CD8-positive, alpha-beta memory T cell (primary cell): ENCODE measurements at regions not wholly inside any gene's neighbourhood (a gene's known extent, or its start where the extent isn't known, plus 50 kb on each side); places are given as distances from the start of the nearest gene placed in this dataset.

Source experiments
- CTCF ChIA-PET: fragments of 350-600 bp; sonication (Branson Sonifier 250); formaldehyde crosslinking; loops from one replicate; lab custom pipeline; 2021; ENCODE audit warnings: antibody characterized with exemption; lab: Charles Lee
- POLR2A ChIA-PET: fragments of 350-600 bp; sonication (Branson Sonifier 250); formaldehyde crosslinking; loops from one replicate; lab custom pipeline; 2021; ENCODE audit warnings: antibody characterized with exemption; lab: Charles Lee
- DNase-seq, 5 donors: peaks; one replicate each; pipeline versions ENCODE4 v3.0.0 to v3.0.0-alpha.2; 2020 to 2022; ENCODE audit warnings: mixed read lengths in 1 of 5
- H3K27ac ChIP-seq: one replicate; pipeline ENCODE4 v1.7.0; 2013; ENCODE audit warnings: low read depth, mild to moderate bottlenecking, low read length, moderate library complexity
- H3K27me3 ChIP-seq: 2 replicates; pipeline ENCODE4 v1.7.0; 2013; ENCODE audit warnings: low read length, mild to moderate bottlenecking; ENCODE audit not compliant: insufficient read depth, poor library complexity, severe bottlenecking
- H3K36me3 ChIP-seq: 2 replicates; pipeline ENCODE4 v1.7.0; 2013; ENCODE audit warnings: mild to moderate bottlenecking, low read length, moderate library complexity; ENCODE audit not compliant: insufficient read depth
- H3K4me1 ChIP-seq: 2 replicates; pipeline ENCODE4 v1.7.0; 2013; ENCODE audit warnings: mild to moderate bottlenecking, low read length, moderate library complexity; ENCODE audit not compliant: insufficient read depth
- H3K4me3 ChIP-seq: 2 replicates; pipeline ENCODE4 v1.7.0; 2013; ENCODE audit warnings: mild to moderate bottlenecking, low read length
- H3K9me3 ChIP-seq: 2 replicates; pipeline ENCODE4 v1.7.0; 2013; ENCODE audit warnings: mild to moderate bottlenecking, low read length
- H3K27ac Mint-ChIP-seq, 8 donors: one replicate each; pipeline ENCODE4 v1.8.0; 2020 to 2021; ENCODE audit warnings: mixed read lengths in 8 of 8, mild to moderate bottlenecking in 6 of 8, inconsistent platforms in 3 of 8, moderate library complexity in 3 of 8
- H3K27me3 Mint-ChIP-seq, 2 donors: one replicate each; pipeline ENCODE4 v1.8.0; 2020 to 2021; ENCODE audit warnings: mixed read lengths in 2 of 2, mild to moderate bottlenecking in 1 of 2, moderate library complexity in 1 of 2
- H3K36me3 Mint-ChIP-seq, 3 donors: one replicate each; pipeline ENCODE4 v1.8.0; 2020 to 2021; ENCODE audit warnings: mixed read lengths in 3 of 3, inconsistent platforms in 1 of 3, mild to moderate bottlenecking in 1 of 3
- H3K4me1 Mint-ChIP-seq, 3 donors: one replicate each; pipeline ENCODE4 v1.8.0; 2020 to 2021; ENCODE audit warnings: mixed read lengths in 3 of 3, inconsistent platforms in 1 of 3, mild to moderate bottlenecking in 1 of 3
- H3K4me3 Mint-ChIP-seq, 7 donors: one replicate each; pipeline ENCODE4 v1.8.0; 2020 to 2021; ENCODE audit warnings: mixed read lengths in 7 of 7, mild to moderate bottlenecking in 6 of 7, moderate library complexity in 4 of 7, inconsistent platforms in 2 of 7
- H3K9me3 Mint-ChIP-seq, 5 donors: one replicate each; pipeline ENCODE4 v1.8.0; 2020 to 2022; ENCODE audit warnings: mixed read lengths in 5 of 5, mild to moderate bottlenecking in 3 of 5, moderate library complexity in 2 of 5, inconsistent platforms in 1 of 5

- no peaks in the 10 kb centered on the region for H3K27me3 ChIP-seq
- peaks cover 13 to 52% (median 18%) of the 10 kb centered on the region in 3 donors for H3K36me3 Mint-ChIP-seq
- no peaks in the 10 kb centered on the region for H3K27me3 Mint-ChIP-seq
- peak overlapping the region in 5 of 8 donors; percentile 24 to 79 (median 71) for H3K27ac Mint-ChIP-seq
- no peak for DNase-seq
- ChIA-PET POLR2A (no interaction called here), CTCF (interaction anchor here (1.5 to 1.8 kb wide), 2 partner anchors 17 to 26 kb away, joined by 3 to 4 read pairs; no protein-coding TSS in a partner anchor)
- H3K36me3 ChIP-seq = no peaks in the 10 kb centered on the region
- no peak overlapping the region for H3K27ac ChIP-seq
- no peaks in the 10 kb centered on the region for H3K4me1 ChIP-seq
- H3K4me3 ChIP-seq = no peak overlapping the region
- H3K4me3 Mint-ChIP-seq = no peak overlapping the region
- peaks cover 37 to 74% (median 47%) of the 10 kb centered on the region in 3 donors for H3K4me1 Mint-ChIP-seq
- H3K9me3 ChIP-seq = no peaks in the 10 kb centered on the region
- H3K9me3 Mint-ChIP-seq = no peaks in the 10 kb centered on the region
Observed at GRCh38 chr13:73782450-73783449, 351.5 kb downstream of the KLF12 start.

GRCh38 chr13:73781384-73781783 lies 352.8 kb downstream of the KLF12 start:
- Histone ChIP-seq H3K27me3 (no peaks in the 10 kb centered on the region), H3K9me3 (no peaks in the 10 kb centered on the region), H3K4me3 (no peak overlapping the region), H3K27ac (no peak overlapping the region), H3K4me1 (no peaks in the 10 kb centered on the region), H3K36me3 (no peaks in the 10 kb centered on the region)
- peaks cover 19 to 61% (median 26%) of the 10 kb centered on the region in 3 donors for H3K36me3 Mint-ChIP-seq
- no peaks in the 10 kb centered on the region for H3K27me3 Mint-ChIP-seq
- peaks cover 40 to 74% (median 53%) of the 10 kb centered on the region in 3 donors for H3K4me1 Mint-ChIP-seq
- H3K9me3 Mint-ChIP-seq = no peaks in the 10 kb centered on the region
- POLR2A ChIA-PET = interaction anchor here (0.7 kb wide), 1 partner anchor 152 kb away, joined by 3 read pairs; no protein-coding TSS in a partner anchor
- no peak for DNase-seq
- H3K4me3 Mint-ChIP-seq = no peak overlapping the region
- H3K27ac Mint-ChIP-seq = peak overlapping the region in 4 of 8 donors; percentile 7 to 50 (median 26)
- CTCF ChIA-PET = interaction anchor here (1.5 to 1.8 kb wide), 2 partner anchors 15 to 25 kb away, joined by 3 to 4 read pairs; no protein-coding TSS in a partner anchor

- H3K9me3 ChIP-seq = no peaks in the 10 kb centered on the region
- H3K27ac ChIP-seq = no peak overlapping the region
- CTCF ChIA-PET = no interaction called here
- Mint-ChIP-seq H3K27ac (peak overlapping the region in 3 of 8 donors; percentile 18 to 51 (median 38)), H3K4me1 (peaks cover 30 to 66% (median 42%) of the 10 kb centered on the region in 3 donors), H3K27me3 (no peaks in the 10 kb centered on the region), H3K9me3 (no peaks in the 10 kb centered on the region), H3K4me3 (no peak overlapping the region), H3K36me3 (peaks cover 19 to 60% (median 20%) of the 10 kb centered on the region in 3 donors)
- no peaks in the 10 kb centered on the region for H3K4me1 ChIP-seq
- DNase-seq = no peak
- POLR2A ChIA-PET = no interaction called here
- no peaks in the 10 kb centered on the region for H3K27me3 ChIP-seq
- no peaks in the 10 kb centered on the region for H3K36me3 ChIP-seq
- no peak overlapping the region for H3K4me3 ChIP-seq
Observed at GRCh38 chr13:73779881-73780280, 354.3 kb downstream of the KLF12 start.

GRCh38 chr13:73778242-73778864 lies 355.9 kb downstream of the KLF12 start:
- ChIA-PET POLR2A (no interaction called here), CTCF (interaction anchor here (0.8 to 1.7 kb wide), 3 partner anchors 11 to 13 kb away, joined by 3 read pairs; no protein-coding TSS in a partner anchor)

GRCh38 chr13:73777134-73777533 lies 357.1 kb downstream of the KLF12 start:
- ChIA-PET POLR2A (no interaction called here), CTCF (interaction anchor here (1.3 kb wide), 1 partner anchor 9 kb away, joined by 3 read pairs; no protein-coding TSS in a partner anchor)
- Mint-ChIP-seq H3K36me3 (peaks cover 19 to 68% (median 34%) of the 10 kb centered on the region in 3 donors), H3K4me1 (peaks cover 27 to 58% (median 43%) of the 10 kb centered on the region in 3 donors), H3K4me3 (no peak overlapping the region), H3K27me3 (no peaks in the 10 kb centered on the region), H3K27ac (peak overlapping the region in 4 of 8 donors; percentile 13 to 80 (median 29)), H3K9me3 (no peaks in the 10 kb centered on the region)
- no peaks in the 10 kb centered on the region for H3K36me3 ChIP-seq
- H3K27ac ChIP-seq = no peak overlapping the region
- no peak for DNase-seq
- H3K27me3 ChIP-seq = no peaks in the 10 kb centered on the region
- H3K4me3 ChIP-seq = no peak overlapping the region
- H3K9me3 ChIP-seq = no peaks in the 10 kb centered on the region
- peaks cover 6% of the 10 kb centered on the region for H3K4me1 ChIP-seq

More at GRCh38 chr13:73778242-73778864, 355.9 kb downstream of the KLF12 start:
- peaks cover 19 to 63% (median 29%) of the 10 kb centered on the region in 3 donors for H3K36me3 Mint-ChIP-seq
- no peaks in the 10 kb centered on the region for H3K27me3 Mint-ChIP-seq
- no peak overlapping the region for H3K27ac ChIP-seq
- no peaks in the 10 kb centered on the region for H3K36me3 ChIP-seq
- H3K4me1 Mint-ChIP-seq = peaks cover 27 to 58% (median 39%) of the 10 kb centered on the region in 3 donors
- H3K27me3 ChIP-seq = no peaks in the 10 kb centered on the region
- H3K9me3 ChIP-seq = no peaks in the 10 kb centered on the region
- H3K27ac Mint-ChIP-seq = peak overlapping the region in 2 of 8 donors; percentile 27 to 52
- peaks cover 6% of the 10 kb centered on the region for H3K4me1 ChIP-seq
- H3K4me3 ChIP-seq = no peak overlapping the region
- H3K9me3 Mint-ChIP-seq = no peaks in the 10 kb centered on the region
- no peak overlapping the region for H3K4me3 Mint-ChIP-seq
- DNase-seq = no peak

GRCh38 chr13:73776151-73776785 lies 357.9 kb downstream of the KLF12 start:
- H3K9me3 ChIP-seq = no peaks in the 10 kb centered on the region
- no peaks in the 10 kb centered on the region for H3K27me3 ChIP-seq
- H3K4me1 Mint-ChIP-seq = peaks cover 30 to 55% (median 51%) of the 10 kb centered on the region in 3 donors
- peaks cover 6% of the 10 kb centered on the region for H3K4me1 ChIP-seq
- no peaks in the 10 kb centered on the region for H3K36me3 ChIP-seq
- no peak for DNase-seq
- H3K4me3 Mint-ChIP-seq = no peak overlapping the region
- peaks cover 19 to 71% (median 38%) of the 10 kb centered on the region in 3 donors for H3K36me3 Mint-ChIP-seq
- H3K27ac ChIP-seq = no peak overlapping the region
- H3K27me3 Mint-ChIP-seq = no peaks in the 10 kb centered on the region
- ChIA-PET POLR2A (interaction anchor here (0.9 kb wide), 1 partner anchor 17 kb away, joined by 4 read pairs; no protein-coding TSS in a partner anchor), CTCF (interaction anchor here (1.3 kb wide), 1 partner anchor 8 kb away, joined by 3 read pairs; no protein-coding TSS in a partner anchor)
- H3K9me3 Mint-ChIP-seq = no peaks in the 10 kb centered on the region
- no peak overlapping the region for H3K4me3 ChIP-seq
- peak overlapping the region in 7 of 8 donors; percentile 17 to 43 (median 30) for H3K27ac Mint-ChIP-seq

GRCh38 chr13:73773168-73773549 lies 361.0 kb downstream of the KLF12 start:
- DNase-seq = no peak
- no peaks in the 10 kb centered on the region for H3K36me3 ChIP-seq
- no peaks in the 10 kb centered on the region for H3K9me3 ChIP-seq
- Mint-ChIP-seq H3K9me3 (no peaks in the 10 kb centered on the region), H3K27me3 (no peaks in the 10 kb centered on the region), H3K36me3 (peaks cover 6 to 52% (median 35%) of the 10 kb centered on the region in 3 donors), H3K27ac (peak overlapping the region in 7 of 8 donors; percentile 32 to 88 (median 55)), H3K4me3 (no peak overlapping the region), H3K4me1 (peaks cover 48 to 66% (median 60%) of the 10 kb centered on the region in 3 donors)
- H3K4me1 ChIP-seq = peaks cover 13% of the 10 kb centered on the region
- H3K4me3 ChIP-seq = no peak overlapping the region
- H3K27ac ChIP-seq = no peak overlapping the region
- no peaks in the 10 kb centered on the region for H3K27me3 ChIP-seq
- ChIA-PET POLR2A (no interaction called here), CTCF (no interaction called here)
